ENCODE measurements at regions not wholly inside any gene's neighbourhood (a gene's known extent, or its start where the extent isn't known, plus 50 kb on each side); places are given as distances from the start of the nearest gene placed in this dataset.

- H3K4me3 ChIP-seq (ENCODE audit: low read depth, low read length): no peak overlapping the region
- no peak for DNase-seq (ENCODE audit: low read depth)
- no peak for TF ChIP-seq CTCF (IDR thresholded peaks at IDR 0.05; ENCODE audit: low read depth, low read length, missing control alignments)
Measured at GRCh38 chr1:4557949-4558348, 96.5 kb upstream of the AJAP1 start.

GRCh38 chr1:4561205-4561604, 93.2 kb upstream of the AJAP1 start:
- DNase-seq (ENCODE audit: low read depth): no peak
- no peak overlapping the region for H3K4me3 ChIP-seq (ENCODE audit: low read depth, low read length)
- no peak for TF ChIP-seq CTCF (IDR thresholded peaks at IDR 0.05; ENCODE audit: low read depth, low read length, missing control alignments)

GRCh38 chr1:4562321-4562720, 92.1 kb upstream of the AJAP1 start:
- H3K4me3 ChIP-seq (ENCODE audit: low read depth, low read length): no peak overlapping the region
- no peak for TF ChIP-seq CTCF (IDR thresholded peaks at IDR 0.05; ENCODE audit: low read depth, low read length, missing control alignments)
- no peak for DNase-seq (ENCODE audit: low read depth)

GRCh38 chr1:4563586-4563985, 90.8 kb upstream of the AJAP1 start:
- H3K4me3 ChIP-seq (ENCODE audit: low read depth, low read length): no peak overlapping the region
- TF ChIP-seq CTCF (IDR thresholded peaks at IDR 0.05; ENCODE audit: low read depth, low read length, missing control alignments): no peak
- no peak for DNase-seq (ENCODE audit: low read depth)

GRCh38 chr1:4564051-4564450, 90.4 kb upstream of the AJAP1 start:
- DNase-seq (ENCODE audit: low read depth): no peak
- H3K4me3 ChIP-seq (ENCODE audit: low read depth, low read length): no peak overlapping the region
- TF ChIP-seq CTCF (IDR thresholded peaks at IDR 0.05; ENCODE audit: low read depth, low read length, missing control alignments): no peak

GRCh38 chr1:4565166-4565565, 89.2 kb upstream of the AJAP1 start:
- H3K4me3 ChIP-seq (ENCODE audit: low read depth, low read length): no peak overlapping the region
- DNase-seq (ENCODE audit: low read depth): no peak
- TF ChIP-seq CTCF (IDR thresholded peaks at IDR 0.05; ENCODE audit: low read depth, low read length, missing control alignments): no peak

GRCh38 chr1:4565801-4566449, 88.5 kb upstream of the AJAP1 start:
- no peak overlapping the region for H3K4me3 ChIP-seq (ENCODE audit: low read depth, low read length)
- no peak for TF ChIP-seq CTCF (IDR thresholded peaks at IDR 0.05; ENCODE audit: low read depth, low read length, missing control alignments)

More at GRCh38 chr1:4565801-4566449, 88.5 kb upstream of the AJAP1 start:
- DNase-seq (ENCODE audit: low read depth): no peak
